GM12873 (cell line): ENCODE measurements at regions not wholly inside any gene's neighbourhood (a gene's known extent, or its start where the extent isn't known, plus 50 kb on each side); places are given as distances from the start of the nearest gene placed in this dataset.

Source experiments
- TF ChIP-seq, protein P1 (sequence below): IDR thresholded peaks from 2 replicates; pipeline ENCODE4 v1.5.1; 2012; ENCODE audit warnings: low read depth, mild to moderate bottlenecking, moderate library complexity, low read length, control low read depth; ENCODE audit not compliant: insufficient read depth; ENCODE audit errors: missing control alignments

DNA sequence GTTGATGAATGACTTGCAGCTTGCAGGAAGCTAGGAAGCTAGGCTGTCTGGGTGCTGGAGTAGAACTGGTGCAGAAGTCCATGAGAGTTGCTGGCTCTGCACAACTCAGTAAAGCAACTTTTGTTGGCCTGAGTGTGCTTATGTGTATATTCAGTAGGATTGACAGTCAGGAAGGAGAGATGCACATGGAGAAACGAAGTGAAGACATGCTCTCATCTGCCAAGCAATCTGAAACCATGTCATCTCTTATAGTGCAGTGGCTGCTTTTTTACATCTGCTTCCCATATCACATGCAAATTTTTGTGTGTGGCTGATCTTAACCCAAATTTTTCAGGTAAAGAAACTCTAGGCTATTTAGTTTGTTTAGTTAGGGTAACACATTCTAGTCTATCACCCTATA, 252.4 kb upstream of the HS3ST5 start:
- TF ChIP-seq, protein P1, sequence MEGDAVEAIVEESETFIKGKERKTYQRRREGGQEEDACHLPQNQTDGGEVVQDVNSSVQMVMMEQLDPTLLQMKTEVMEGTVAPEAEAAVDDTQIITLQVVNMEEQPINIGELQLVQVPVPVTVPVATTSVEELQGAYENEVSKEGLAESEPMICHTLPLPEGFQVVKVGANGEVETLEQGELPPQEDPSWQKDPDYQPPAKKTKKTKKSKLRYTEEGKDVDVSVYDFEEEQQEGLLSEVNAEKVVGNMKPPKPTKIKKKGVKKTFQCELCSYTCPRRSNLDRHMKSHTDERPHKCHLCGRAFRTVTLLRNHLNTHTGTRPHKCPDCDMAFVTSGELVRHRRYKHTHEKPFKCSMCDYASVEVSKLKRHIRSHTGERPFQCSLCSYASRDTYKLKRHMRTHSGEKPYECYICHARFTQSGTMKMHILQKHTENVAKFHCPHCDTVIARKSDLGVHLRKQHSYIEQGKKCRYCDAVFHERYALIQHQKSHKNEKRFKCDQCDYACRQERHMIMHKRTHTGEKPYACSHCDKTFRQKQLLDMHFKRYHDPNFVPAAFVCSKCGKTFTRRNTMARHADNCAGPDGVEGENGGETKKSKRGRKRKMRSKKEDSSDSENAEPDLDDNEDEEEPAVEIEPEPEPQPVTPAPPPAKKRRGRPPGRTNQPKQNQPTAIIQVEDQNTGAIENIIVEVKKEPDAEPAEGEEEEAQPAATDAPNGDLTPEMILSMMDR = no peak

DNA sequence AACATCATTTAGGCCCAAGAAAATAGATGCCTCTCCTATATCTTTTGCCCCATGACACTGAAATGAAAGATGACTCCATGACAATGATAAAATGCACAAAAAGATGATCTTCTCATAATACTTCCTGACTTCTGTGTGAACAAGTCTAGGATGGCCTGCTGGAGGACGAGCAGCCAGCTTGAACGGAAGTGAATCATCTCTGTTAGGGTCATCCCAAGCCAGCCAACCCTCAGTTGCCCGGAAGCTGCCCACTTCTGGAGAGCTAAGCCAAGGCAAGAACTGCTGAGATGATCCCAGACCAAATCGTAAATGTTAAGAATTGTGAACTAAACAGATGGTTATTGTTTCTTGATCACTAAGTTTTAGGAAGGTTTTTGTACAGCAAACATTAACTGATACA, 249.7 kb upstream of the HS3ST5 start:
- TF ChIP-seq, protein P1 = no peak

GRCh38 chr6:114588726-114589125, 245.9 kb upstream of the HS3ST5 start:
- TF ChIP-seq, protein P1 = no peak

DNA sequence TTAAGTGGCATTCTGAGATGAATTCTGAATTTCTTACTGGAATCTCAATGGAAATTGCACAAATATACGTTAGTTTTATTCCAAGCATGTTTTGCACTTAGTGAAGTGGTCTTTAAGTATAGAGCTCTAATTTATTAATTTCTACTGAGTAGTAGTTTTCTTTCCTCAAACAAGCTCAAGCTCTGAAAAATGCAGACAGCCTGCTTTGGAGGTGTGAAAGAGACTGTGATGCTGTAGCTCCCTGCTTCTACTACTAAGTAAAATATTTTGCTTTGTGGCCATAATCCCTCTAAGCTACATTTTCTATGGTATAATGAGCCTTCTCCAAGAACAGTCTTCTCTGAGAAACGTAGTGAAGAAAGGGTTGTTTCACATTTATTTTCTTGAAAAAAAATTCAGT, 243.5 kb upstream of the HS3ST5 start:
- TF ChIP-seq, protein P1 = no peak

- TF ChIP-seq, protein P1 = no peak
These were observed 238.5 kb upstream of the HS3ST5 start for GRCh38 chr6:114581293-114581692.

- TF ChIP-seq, protein P1 = no peak
These were observed 238.1 kb upstream of the HS3ST5 start for GRCh38 chr6:114580882-114581281.

DNA sequence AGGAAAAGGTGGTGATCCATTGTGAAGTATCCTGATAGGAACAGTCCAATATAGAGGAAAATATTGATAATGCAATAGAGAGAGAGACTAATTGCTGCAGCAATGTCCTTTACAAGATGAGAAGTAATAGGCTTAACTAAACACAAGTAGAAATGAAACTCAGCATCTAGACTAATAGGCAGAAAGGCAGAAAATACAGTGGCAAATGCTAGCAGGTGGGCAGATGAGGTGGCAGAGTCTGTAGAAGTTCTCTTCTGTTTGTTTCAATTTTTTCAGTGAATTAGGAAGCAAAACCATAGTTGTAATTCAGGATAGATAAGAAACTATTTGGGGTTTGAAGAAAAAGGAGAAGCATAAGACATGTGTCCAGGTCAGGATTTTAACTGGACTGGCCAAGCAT, 236.7 kb upstream of the HS3ST5 start:
- TF ChIP-seq, protein P1 = no peak

GRCh38 chr6:114577109-114577508, 234.3 kb upstream of the HS3ST5 start:
- TF ChIP-seq, protein P1 = no peak
